ENCODE measurements at regions not wholly inside any gene's neighbourhood (a gene's known extent, or its start where the extent isn't known, plus 50 kb on each side); places are given as distances from the start of the nearest gene placed in this dataset.

GRCh38 chr2:42977270-42978174 is 185.1 kb upstream of the HAAO start:
- no peaks in the 10 kb centered on the region for H3K9me2 ChIP-seq (ENCODE audit: insufficient read depth, low read length)
- no peak overlapping the region for H3K27ac ChIP-seq (ENCODE audit: low read depth, low read length, poor library complexity, severe bottlenecking)
- no peak overlapping the region for H3K4me2 ChIP-seq (ENCODE audit: low read length)
- no peak for DNase-seq (ENCODE audit: low spot score)
- intact Hi-C loops (cut with micrococcal nuclease; ENCODE audit: unreplicated experiment) = no loop called here
- CTCF ChIA-PET (ENCODE audit: unreplicated experiment) = no interaction called here
- H3K36me3 ChIP-seq (ENCODE audit: insufficient read depth, low read length) = no peaks in the 10 kb centered on the region
- TF ChIP-seq EZH2phosphoT487 (IDR thresholded peaks at IDR 0.05; ENCODE audit: borderline replicate concordance, low read depth, low read length) = no peak
- TF ChIP-seq CTCF (conservative IDR thresholded peaks at IDR 0.05; ENCODE audit: low read length) = no peak
- POLR2A ChIA-PET = interaction anchor here (0.6 kb wide), 1 partner anchor 573 kb away, joined by 3 read pairs; no protein-coding TSS in a partner anchor
- peaks cover 9% of the 10 kb centered on the region for H3K4me1 ChIP-seq (ENCODE audit: insufficient read depth, low read length, poor library complexity, severe bottlenecking)
- BruUV-seq (replicated peaks) = no TSS peak
- no peak overlapping the region for H2AFZ ChIP-seq (ENCODE audit: low read length)
- H4K20me1 ChIP-seq (ENCODE audit: insufficient read depth, low read length) = no peaks in the 10 kb centered on the region
- H3K9me3 ChIP-seq (ENCODE audit: low read length) = no peaks in the 10 kb centered on the region
- H3K79me2 ChIP-seq (ENCODE audit: insufficient read depth, low read depth, low read length) = no peaks in the 10 kb centered on the region
- H3K4me3 ChIP-seq (ENCODE audit: low read depth, low read length, poor library complexity, severe bottlenecking) = no peak overlapping the region

- H3K9me3 ChIP-seq (ENCODE audit: low read length) = no peaks in the 10 kb centered on the region
- H3K4me1 ChIP-seq (ENCODE audit: insufficient read depth, low read length, poor library complexity, severe bottlenecking) = peaks cover 9% of the 10 kb centered on the region
- no peaks in the 10 kb centered on the region for H3K9me2 ChIP-seq (ENCODE audit: insufficient read depth, low read length)
- H3K4me3 ChIP-seq (ENCODE audit: low read depth, low read length, poor library complexity, severe bottlenecking) = no peak overlapping the region
- H3K79me2 ChIP-seq (ENCODE audit: insufficient read depth, low read depth, low read length) = no peaks in the 10 kb centered on the region
- ChIA-PET CTCF (ENCODE audit: unreplicated experiment) (no interaction called here), POLR2A (no interaction called here)
- no peak overlapping the region for H3K4me2 ChIP-seq (ENCODE audit: low read length)
- intact Hi-C loops (cut with micrococcal nuclease; ENCODE audit: unreplicated experiment) = no loop called here
- H3K27ac ChIP-seq (ENCODE audit: low read depth, low read length, poor library complexity, severe bottlenecking) = no peak overlapping the region
- no TSS peak for BruUV-seq (replicated peaks)
- H3K36me3 ChIP-seq (ENCODE audit: insufficient read depth, low read length) = no peaks in the 10 kb centered on the region
- no peak for TF ChIP-seq EZH2phosphoT487 (IDR thresholded peaks at IDR 0.05; ENCODE audit: borderline replicate concordance, low read depth, low read length)
- no peak for TF ChIP-seq CTCF (conservative IDR thresholded peaks at IDR 0.05; ENCODE audit: low read length)
- H4K20me1 ChIP-seq (ENCODE audit: insufficient read depth, low read length) = no peaks in the 10 kb centered on the region
- H2AFZ ChIP-seq (ENCODE audit: low read length) = no peak overlapping the region
- DNase-seq (ENCODE audit: low spot score) = no peak
Measured at GRCh38 chr2:42976351-42976750, 184.0 kb upstream of the HAAO start.

All from OCI-LY7 (cell line).